HepG2 (cell line): ENCODE measurements at regions not wholly inside any gene's neighbourhood (a gene's known extent, or its start where the extent isn't known, plus 50 kb on each side); places are given as distances from the start of the nearest gene placed in this dataset.
A peak's percentile ranks its signal among the peaks of the same experiment; 100 is the strongest.

Source experiments
- CBFB ChIP-seq: sonication (generic); formaldehyde crosslinking; IDR thresholded peaks from 2 replicates; pipeline ENCODE4 v1.4.0; 2020; ENCODE audit warnings: missing genetic modification reagents
- DNMT3B ChIP-seq: conservative IDR thresholded peaks from 2 replicates; pipeline ENCODE4 v1.6.1; 2016; ENCODE audit warnings: missing biosample characterization, control low read depth
- GABPA ChIP-seq, 2 experiments: IDR thresholded peaks; 2 replicates each; pipeline ENCODE4 v1.6.1; 2011 to 2016; ENCODE audit warnings: low read depth in 2 of 2, low read length in 1 of 2, missing biosample characterization in 1 of 2, missing genetic modification characterization in 1 of 2
- HDAC1 ChIP-seq: sonication (generic); formaldehyde crosslinking; IDR thresholded peaks from 2 replicates; pipeline ENCODE4 v1.5.1; 2020; ENCODE audit warnings: mild to moderate bottlenecking, missing genetic modification reagents
- HHEX ChIP-seq: IDR thresholded peaks from 2 replicates; pipeline ENCODE4 v1.6.1; 2016; ENCODE audit warnings: control low read depth
- HNF1B ChIP-seq: sonication (generic); formaldehyde crosslinking; IDR thresholded peaks from 2 replicates; pipeline ENCODE4 v1.5.1; 2020; ENCODE audit warnings: mild to moderate bottlenecking, moderate library complexity, missing genetic modification reagents
- HNF4A ChIP-seq: sonication (generic); formaldehyde crosslinking; IDR thresholded peaks from 2 replicates; pipeline ENCODE4 v1.4.0; 2020; ENCODE audit warnings: missing genetic modification reagents
- IKZF5 ChIP-seq: IDR thresholded peaks from 2 replicates; pipeline ENCODE4 v1.6.1; 2018; ENCODE audit warnings: missing genetic modification reagents, mild to moderate bottlenecking, missing compliant biosample characterization
- MYPOP ChIP-seq: sonication (generic); formaldehyde crosslinking; IDR thresholded peaks from 2 replicates; pipeline ENCODE4 v1.8.1; 2023; ENCODE audit warnings: mild to moderate bottlenecking, moderate library complexity, missing genetic modification reagents
- PHF21A ChIP-seq: sonication (generic); formaldehyde crosslinking; IDR thresholded peaks from 2 replicates; pipeline ENCODE4 v1.5.0; 2020; ENCODE audit warnings: mild to moderate bottlenecking, missing genetic modification reagents
- POGK ChIP-seq: sonication (generic); formaldehyde crosslinking; conservative IDR thresholded peaks from 2 replicates; pipeline ENCODE4 v1.8.0; 2022; ENCODE audit warnings: mild to moderate bottlenecking, moderate library complexity, missing genetic modification reagents
- REXO4 ChIP-seq: sonication (generic); formaldehyde crosslinking; IDR thresholded peaks from 2 replicates; pipeline ENCODE4 v1.8.0; 2022; ENCODE audit warnings: missing genetic modification reagents, mild to moderate bottlenecking, borderline replicate concordance
- STAT5B ChIP-seq: sonication (generic); formaldehyde crosslinking; IDR thresholded peaks from 2 replicates; pipeline ENCODE4 v1.4.0; 2020; ENCODE audit warnings: missing genetic modification reagents
- TEAD3 ChIP-seq: optimal IDR thresholded peaks from 2 replicates; pipeline ENCODE3; 2016; ENCODE audit warnings: borderline replicate concordance
- UBTF ChIP-seq: sonication (generic); formaldehyde crosslinking; IDR thresholded peaks from 2 replicates; pipeline ENCODE4 v1.4.0; 2020; ENCODE audit warnings: mild to moderate bottlenecking, missing genetic modification reagents
- ZKSCAN5 ChIP-seq: sonication (generic); formaldehyde crosslinking; IDR thresholded peaks from 2 replicates; pipeline ENCODE4 v1.5.1; 2020; ENCODE audit warnings: mild to moderate bottlenecking, missing genetic modification reagents
- ZNF274 ChIP-seq: sonication (generic); formaldehyde crosslinking; IDR thresholded peaks from 2 replicates; pipeline ENCODE4 v1.5.1; 2020; ENCODE audit warnings: mild to moderate bottlenecking, missing genetic modification reagents
- ZNF574 ChIP-seq: sonication (generic); formaldehyde crosslinking; IDR thresholded peaks from 2 replicates; pipeline ENCODE4 v1.4.0; 2020; ENCODE audit warnings: missing genetic modification reagents
- ZNF83 ChIP-seq: sonication (generic); formaldehyde crosslinking; IDR thresholded peaks from 2 replicates; pipeline ENCODE4 v1.4.0; 2020; ENCODE audit warnings: missing genetic modification reagents, mild to moderate bottlenecking, borderline replicate concordance
- ZNF891 ChIP-seq: sonication (generic); formaldehyde crosslinking; IDR thresholded peaks from 2 replicates; pipeline ENCODE4 v1.5.0; 2020; ENCODE audit warnings: mild to moderate bottlenecking, missing genetic modification reagents

- no peak for TF ChIP-seq STAT5B (CRISPR knock-in tag)
- peak; percentile 94 for TF ChIP-seq CBFB (CRISPR knock-in tag)
- TF ChIP-seq HHEX = peak; percentile 82
- no peak for TF ChIP-seq ZKSCAN5 (CRISPR knock-in tag)
- peak; percentile 99 for TF ChIP-seq HNF1B (CRISPR knock-in tag)
- peak; percentile 89 for TF ChIP-seq IKZF5
- TF ChIP-seq ZNF274 (CRISPR knock-in tag) = peak; percentile 52; the same call in 1 of the 2 replicates
- peak; percentile 87 for TF ChIP-seq POGK (CRISPR knock-in tag)
- peak; percentile 71 for TF ChIP-seq TEAD3 (CRISPR knock-in tag)
- peak; percentile 75 for TF ChIP-seq UBTF (CRISPR knock-in tag)
- peak; percentile 40; the same call in 1 of the 2 replicates for TF ChIP-seq MYPOP (CRISPR knock-in tag)
- TF ChIP-seq HDAC1 (CRISPR knock-in tag) = peak; percentile 97
- TF ChIP-seq ZNF83 (CRISPR knock-in tag) = no peak; the same call in 1 of the 2 replicates
- TF ChIP-seq HNF4A (CRISPR knock-in tag) = peak; percentile 94
- peak; percentile 99 for TF ChIP-seq PHF21A
- peak; percentile 92 for TF ChIP-seq DNMT3B
- TF ChIP-seq GABPA (IDR thresholded peaks at IDR 0.05; ENCODE audit: low read depth, low read length) = no peak
- no peak for TF ChIP-seq GABPA (CRISPR knock-in tag; IDR thresholded peaks at IDR 0.05; ENCODE audit: low read depth)
- TF ChIP-seq REXO4 (CRISPR knock-in tag) = no peak
- peak; percentile 76; the same call in 1 of the 2 replicates for TF ChIP-seq ZNF574 (CRISPR knock-in tag)
- TF ChIP-seq ZNF891 (CRISPR knock-in tag) = no peak
Observed at GRCh38 chr17:72403713-72404209, 282.9 kb downstream of the SOX9 start (continued).
